ENCODE measurements at regions not wholly inside any gene's neighbourhood (a gene's known extent, or its start where the extent isn't known, plus 50 kb on each side); places are given as distances from the start of the nearest gene placed in this dataset.

- DNase-seq: no peak
- 34 to 58% (median 56%) methylated on average over 2 of the region's 2 CpGs for WGBS, 5 donors
Observed at GRCh38 chr4:60081839-60082238, 1118.3 kb upstream of the ADGRL3 start.

GRCh38 chr4:60088807-60089486 is 1111.2 kb upstream of the ADGRL3 start:
- no peaks in the 10 kb centered on the region for H3K36me3 ChIP-seq
- no peaks in the 10 kb centered on the region for H3K9me3 ChIP-seq
- no peak for TF ChIP-seq POLR2A (IDR thresholded peaks at IDR 0.05)
- no peak for TF ChIP-seq EP300 (IDR thresholded peaks at IDR 0.05)
- TF ChIP-seq POLR2AphosphoS5 (IDR thresholded peaks at IDR 0.05): no peak
- TF ChIP-seq CTCF (IDR thresholded peaks at IDR 0.05): no peak
- H3K4me1 ChIP-seq: no peaks in the 10 kb centered on the region
- intact Hi-C loops (cut with DNase I; ENCODE audit: low total_unique reads): no loop called here
- no peak for DNase-seq
- H3K27ac ChIP-seq: no peak overlapping the region
- 55 to 78% (median 68%) methylated on average over 3 of the region's 3 CpGs for WGBS, 5 donors
- H3K27me3 ChIP-seq: no peaks in the 10 kb centered on the region
- no peak overlapping the region for H3K4me3 ChIP-seq

More at GRCh38 chr4:60081839-60082238, 1118.3 kb upstream of the ADGRL3 start:
- intact Hi-C loops (cut with DNase I; ENCODE audit: low total_unique reads): no loop called here
- Histone ChIP-seq H3K36me3 (no peaks in the 10 kb centered on the region), H3K4me3 (no peak overlapping the region), H3K27ac (no peak overlapping the region), H3K4me1 (no peaks in the 10 kb centered on the region), H3K27me3 (no peaks in the 10 kb centered on the region), H3K9me3 (no peaks in the 10 kb centered on the region)
- TF ChIP-seq POLR2AphosphoS5 (IDR thresholded peaks at IDR 0.05) (no peak), CTCF (IDR thresholded peaks at IDR 0.05) (no peak), POLR2A (IDR thresholded peaks at IDR 0.05) (no peak), EP300 (IDR thresholded peaks at IDR 0.05) (no peak)

DNA sequence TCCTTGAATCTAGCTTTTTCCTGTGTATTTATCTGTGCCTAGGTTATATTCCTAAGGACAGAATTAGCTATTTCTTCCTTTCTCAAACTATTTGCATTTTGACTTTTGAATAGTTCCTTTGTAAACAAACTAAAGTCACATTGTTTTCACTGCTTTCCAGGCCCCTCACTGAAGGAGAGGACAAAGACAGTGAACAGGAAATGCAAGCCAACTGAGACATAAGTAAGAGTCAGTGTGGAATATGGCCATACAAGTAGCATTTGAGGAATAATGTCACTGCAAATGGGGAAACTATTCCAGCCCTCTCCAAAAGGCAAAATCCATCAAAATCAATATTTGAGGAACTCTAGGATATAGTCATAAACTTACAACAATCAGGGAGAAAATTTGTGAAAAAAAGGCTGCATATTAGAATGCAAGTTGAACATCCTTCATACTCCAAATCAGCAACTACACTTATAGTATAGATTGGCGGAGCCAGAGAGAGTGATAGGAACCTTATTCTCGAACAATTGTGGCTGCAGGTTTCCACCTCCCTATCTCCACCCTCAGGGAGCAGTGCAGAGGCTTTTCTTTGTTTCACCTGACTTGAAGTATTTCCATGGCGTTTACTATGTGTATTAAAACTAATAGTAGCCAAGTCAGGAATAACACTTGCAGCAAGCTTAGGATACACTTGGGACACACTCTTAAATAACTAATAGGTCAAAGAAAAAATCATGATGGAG is 1110.4 kb upstream of the ADGRL3 start:
- Histone ChIP-seq H3K27me3 (no peaks in the 10 kb centered on the region), H3K27ac (no peak overlapping the region), H3K4me1 (no peaks in the 10 kb centered on the region), H3K36me3 (no peaks in the 10 kb centered on the region), H3K4me3 (no peak overlapping the region), H3K9me3 (no peaks in the 10 kb centered on the region)
- TF ChIP-seq POLR2A (IDR thresholded peaks at IDR 0.05) (no peak), CTCF (IDR thresholded peaks at IDR 0.05) (no peak), POLR2AphosphoS5 (IDR thresholded peaks at IDR 0.05) (no peak), EP300 (IDR thresholded peaks at IDR 0.05) (no peak)
- intact Hi-C loops (cut with DNase I; ENCODE audit: low total_unique reads): no loop called here
- WGBS, 5 donors: 47 to 71% (median 60%) methylated on average over 3 of the region's 3 CpGs
- no peak for DNase-seq

GRCh38 chr4:60096676-60097075 is 1103.5 kb upstream of the ADGRL3 start:
- Histone ChIP-seq H3K9me3 (no peaks in the 10 kb centered on the region), H3K4me1 (no peaks in the 10 kb centered on the region), H3K36me3 (no peaks in the 10 kb centered on the region), H3K27me3 (no peaks in the 10 kb centered on the region), H3K4me3 (no peak overlapping the region), H3K27ac (no peak overlapping the region)
- 0% methylated on average over 1 of the region's 1 CpG for WGBS, 5 donors
- DNase-seq: no peak
- TF ChIP-seq POLR2A (IDR thresholded peaks at IDR 0.05) (no peak), POLR2AphosphoS5 (IDR thresholded peaks at IDR 0.05) (no peak), CTCF (IDR thresholded peaks at IDR 0.05) (no peak), EP300 (IDR thresholded peaks at IDR 0.05) (no peak)
- intact Hi-C loops (cut with DNase I; ENCODE audit: low total_unique reads): no loop called here
